Caki2 (cell line): ENCODE measurements at regions not wholly inside any gene's neighbourhood (a gene's known extent, or its start where the extent isn't known, plus 50 kb on each side); places are given as distances from the start of the nearest gene placed in this dataset.
A peak's percentile ranks its signal among the peaks of the same experiment; 100 is the strongest.
"Not testable (repeated sequence)": the region's sequence is repeated elsewhere in the genome, so short reads cannot be mapped to it uniquely, and the experiment has no call there.

Experiments
- DNase-seq: peaks from one replicate; pipeline ENCODE4 v3.0.0-alpha.2; 2015; ENCODE audit warnings: low read depth
- in situ Hi-C: cut with HindIII; loops from 2 replicates; pipeline ENCODE4 v1.10.0; 2016; ENCODE audit warnings: low sequenced_read_pairs, low pct_unique_long_range_greater_than_20kb, mixed read lengths

DNA sequence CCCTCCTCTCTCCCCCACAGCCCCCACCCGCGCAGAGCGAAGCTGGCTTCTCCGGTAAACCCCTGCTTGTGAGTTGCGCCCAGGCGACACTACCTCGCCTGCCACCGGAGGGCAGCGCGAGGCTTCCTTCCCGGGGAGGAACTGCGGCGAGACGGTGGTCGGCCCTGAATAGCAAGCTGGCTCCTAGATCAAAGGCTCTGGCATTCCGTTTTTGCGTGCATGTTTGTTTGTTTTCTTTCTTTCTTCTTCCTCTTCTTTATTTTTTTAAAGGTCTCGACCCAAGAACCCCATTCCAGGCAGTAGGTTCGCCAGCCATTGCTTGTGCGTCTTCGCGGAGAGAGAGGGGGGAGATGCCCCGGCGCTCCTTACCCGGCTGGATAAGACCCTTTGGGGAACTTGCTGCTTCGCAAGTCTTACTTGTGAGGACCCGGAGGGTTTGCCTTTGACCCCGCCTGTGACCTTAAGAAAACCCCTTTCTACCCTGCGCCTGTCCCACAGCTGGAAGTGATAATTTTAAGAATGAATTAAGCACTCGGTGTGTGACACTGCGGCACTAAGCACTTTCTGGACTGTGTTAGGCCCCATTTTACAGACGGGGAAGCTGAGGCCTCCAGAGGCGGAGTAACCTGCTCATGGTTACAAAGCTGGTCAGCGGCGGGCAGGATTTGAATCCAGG lies 92.7 kb upstream of the SIRPA start:
- in situ Hi-C loops: no loop called here
- DNase-seq: peak; percentile 42

DNA sequence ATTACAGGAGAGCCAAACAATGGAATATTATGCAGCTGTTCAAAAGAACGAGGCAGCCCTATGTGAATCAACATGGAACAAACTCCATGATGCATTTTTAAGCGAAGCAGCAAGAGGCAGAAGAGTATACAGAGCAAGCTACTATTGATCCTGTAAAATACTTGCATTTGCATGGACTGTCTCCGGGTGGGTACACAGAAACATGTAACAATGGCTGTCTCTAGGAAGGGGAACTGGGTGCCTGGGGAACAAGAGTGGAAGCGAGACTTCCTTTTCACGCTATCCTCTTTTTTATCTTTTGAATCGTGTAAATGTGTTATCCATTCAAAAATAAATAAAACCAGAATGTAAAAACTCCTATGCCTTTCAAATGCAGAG lies 93.3 kb upstream of the SIRPA start:
- no peak for DNase-seq
- in situ Hi-C loops: no loop called here

DNA sequence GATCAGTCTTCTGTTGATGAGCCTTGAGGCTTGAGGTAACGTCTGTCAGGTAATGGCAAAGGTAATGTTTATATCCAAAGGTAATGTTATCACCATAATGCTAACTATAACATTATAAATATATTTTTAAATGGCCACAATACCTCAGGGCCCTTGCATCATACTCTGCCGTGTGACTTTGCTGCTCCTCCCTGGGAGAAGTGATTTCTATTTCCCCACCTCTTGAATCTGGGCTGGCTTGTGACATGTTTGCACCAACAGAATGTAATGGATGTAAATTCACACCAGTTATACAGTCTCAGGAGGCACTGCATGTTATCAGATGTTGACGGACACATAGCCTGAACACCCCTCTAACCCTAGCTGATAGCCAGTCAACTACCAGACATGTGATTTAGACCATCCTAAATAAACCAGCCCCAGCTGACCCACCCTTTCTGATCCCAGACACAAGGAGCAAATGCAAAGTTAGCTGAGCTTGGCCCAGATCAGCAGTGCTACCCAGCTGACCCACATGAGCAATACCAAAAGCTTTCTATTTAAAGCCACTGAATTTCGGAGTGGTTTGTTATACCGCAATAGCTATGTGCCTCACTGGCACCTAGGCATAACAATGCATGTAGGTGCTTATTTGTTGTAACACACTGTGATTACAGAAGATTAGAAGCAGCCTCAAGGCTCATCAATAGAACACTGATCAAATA lies 93.8 kb upstream of the SIRPA start:
- in situ Hi-C loops: no loop called here
- no peak for DNase-seq

DNA sequence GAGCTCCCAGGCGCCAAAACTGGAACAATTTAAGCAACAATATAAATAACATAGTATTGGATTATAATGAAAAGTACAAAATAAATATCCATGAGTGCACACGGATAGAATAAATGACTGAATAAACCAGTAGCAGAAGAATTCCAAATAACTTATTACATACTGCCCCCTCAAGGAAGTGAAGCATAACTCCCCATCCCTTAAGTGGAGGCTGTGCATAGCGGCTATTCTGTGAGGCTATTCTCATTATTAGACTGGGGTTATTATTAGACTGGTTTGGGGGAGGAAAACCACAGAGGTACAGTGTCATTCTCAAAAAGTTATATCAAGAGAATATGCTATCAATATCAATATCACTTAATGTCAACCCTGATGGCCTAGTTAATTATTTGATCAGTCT lies 94.4 kb upstream of the SIRPA start:
- no peak for DNase-seq
- in situ Hi-C loops: no loop called here

DNA sequence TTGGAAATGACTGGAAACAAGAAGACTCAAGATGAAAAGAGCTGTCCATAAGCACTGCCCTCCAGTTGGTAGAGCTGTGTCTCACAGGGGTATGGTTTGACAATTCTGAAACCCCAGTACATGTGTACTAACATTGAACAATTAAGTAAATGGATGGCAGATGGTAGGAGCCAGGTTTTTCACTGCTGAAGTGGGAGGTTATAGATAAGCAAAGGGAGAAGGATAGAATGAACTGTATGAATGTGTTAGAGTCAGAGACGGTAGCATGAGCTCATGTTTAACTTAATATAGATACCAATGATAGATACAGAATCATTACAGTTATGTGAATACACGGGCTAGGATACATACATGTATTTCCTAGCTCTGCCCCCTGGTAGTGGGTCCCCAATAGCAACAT lies 95.0 kb upstream of the SIRPA start:
- no peak for DNase-seq
- in situ Hi-C loops: no loop called here

DNA sequence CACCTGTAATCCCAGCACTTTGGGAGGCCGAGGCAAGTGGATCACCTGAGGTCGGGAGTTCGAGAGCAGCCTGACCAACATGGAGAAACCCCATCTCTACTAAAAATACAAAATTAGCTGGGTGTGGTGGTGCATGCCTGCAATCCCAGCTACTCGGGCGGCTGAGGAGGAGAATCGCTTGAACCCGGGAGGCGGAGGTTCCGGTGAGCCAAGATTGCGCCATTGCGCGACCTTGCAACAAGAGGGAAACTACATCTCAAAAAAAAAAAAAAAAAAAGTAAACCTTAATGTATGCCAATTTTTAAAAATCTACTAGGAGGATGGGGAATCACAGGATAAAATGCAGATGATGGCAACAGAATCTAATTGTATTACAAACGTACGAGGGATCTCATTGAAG lies 95.5 kb upstream of the SIRPA start:
- DNase-seq, in situ Hi-C loops: not testable (repeated sequence)

DNA sequence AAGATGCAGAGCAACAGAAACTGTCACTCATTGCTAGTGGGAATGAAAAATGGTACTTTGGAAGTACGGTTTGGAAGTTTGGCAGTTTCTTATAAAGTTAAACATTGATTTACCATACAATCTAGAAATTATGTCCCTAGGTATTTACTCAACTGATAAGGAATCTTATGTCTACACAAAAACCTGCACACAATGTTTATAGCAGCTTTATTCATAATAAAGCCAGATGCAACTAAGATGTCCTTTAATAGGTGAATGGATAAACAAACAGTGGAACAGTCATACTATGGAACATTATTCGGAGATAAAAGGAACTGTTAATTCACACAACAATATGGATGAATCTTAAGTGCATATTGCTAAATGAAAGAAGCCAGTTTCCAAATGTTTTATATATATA lies 96.2 kb upstream of the SIRPA start:
- in situ Hi-C loops: no loop called here
- DNase-seq: no peak

DNA sequence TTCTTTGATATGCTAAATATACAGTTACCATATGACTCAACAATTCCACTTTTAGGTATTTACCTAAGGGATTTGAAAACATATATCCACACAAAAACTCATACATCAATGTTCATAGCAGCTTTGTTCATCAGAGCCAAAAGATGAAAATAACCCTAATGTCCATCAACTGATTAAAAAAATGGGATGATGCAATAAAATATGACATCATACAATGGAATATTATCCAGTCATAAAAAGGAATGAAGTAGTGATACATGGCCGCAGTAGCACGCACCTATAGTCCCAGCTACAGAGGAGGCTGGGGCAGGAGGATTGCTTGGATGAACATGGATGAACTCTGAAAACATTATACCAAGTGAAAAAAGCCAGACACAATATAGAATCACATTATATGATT lies 101.4 kb upstream of the SIRPA start:
- DNase-seq: no peak
- in situ Hi-C loops: no loop called here

DNA sequence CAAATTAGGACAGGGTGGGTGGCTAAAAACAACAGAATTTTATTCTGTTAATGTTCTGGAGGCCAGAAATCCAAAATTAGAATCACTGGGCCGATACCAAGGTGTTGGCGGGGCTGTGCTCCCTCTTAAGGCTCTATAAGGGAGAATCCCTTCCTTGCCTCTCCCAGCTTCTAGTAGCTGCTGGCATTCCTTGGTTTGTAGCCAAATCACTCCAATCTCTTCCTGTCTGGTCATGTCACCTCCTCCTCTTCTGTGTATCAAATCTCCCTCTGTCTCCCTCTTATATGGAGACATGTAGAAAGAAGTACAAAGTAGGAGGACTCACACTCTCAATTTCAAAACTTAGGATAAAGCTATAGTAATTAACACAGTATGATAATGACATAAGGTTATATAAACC lies 102.9 kb upstream of the SIRPA start:
- in situ Hi-C loops: no loop called here
- no peak for DNase-seq

DNA sequence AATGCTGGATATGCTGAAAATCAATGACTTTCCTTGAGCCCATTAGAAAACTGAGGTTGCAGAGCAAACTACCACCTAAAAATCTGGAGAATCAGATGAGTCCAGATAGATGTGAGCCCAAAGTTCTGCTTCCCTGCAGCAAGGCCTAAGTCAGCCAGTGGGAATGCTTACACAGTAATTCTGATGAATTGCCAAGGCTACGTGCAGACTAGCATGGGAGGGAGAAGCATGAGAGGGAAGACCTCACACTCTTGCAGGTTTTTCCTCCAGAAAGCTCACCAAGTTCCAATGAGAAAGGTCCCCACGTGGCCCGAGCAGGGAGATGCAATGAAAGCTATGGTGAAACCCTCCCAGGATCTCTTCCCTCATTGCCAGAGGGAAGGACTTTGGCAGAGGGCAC lies 104.8 kb upstream of the SIRPA start:
- in situ Hi-C loops: no loop called here
- DNase-seq: no peak

DNA sequence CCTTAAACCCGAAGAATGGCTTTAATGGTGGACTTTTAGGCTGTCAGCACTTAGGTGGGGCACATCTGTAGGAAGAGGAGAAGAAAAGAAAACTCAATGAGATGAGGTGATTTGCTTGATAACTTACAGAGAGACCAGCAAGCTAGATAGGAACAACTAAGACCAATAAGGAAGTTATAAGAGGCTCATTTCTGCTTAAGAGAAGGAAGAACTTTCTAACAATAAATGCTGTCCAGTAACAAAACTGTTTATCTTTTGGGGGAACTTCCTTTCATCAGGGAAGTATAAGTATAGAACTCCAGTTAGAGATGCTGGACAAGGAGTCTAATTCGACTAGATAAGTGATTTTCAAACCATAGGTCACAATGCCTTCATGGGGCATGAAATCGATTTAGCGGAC lies 107.2 kb upstream of the SIRPA start:
- DNase-seq: no peak
- in situ Hi-C loops: no loop called here

DNA sequence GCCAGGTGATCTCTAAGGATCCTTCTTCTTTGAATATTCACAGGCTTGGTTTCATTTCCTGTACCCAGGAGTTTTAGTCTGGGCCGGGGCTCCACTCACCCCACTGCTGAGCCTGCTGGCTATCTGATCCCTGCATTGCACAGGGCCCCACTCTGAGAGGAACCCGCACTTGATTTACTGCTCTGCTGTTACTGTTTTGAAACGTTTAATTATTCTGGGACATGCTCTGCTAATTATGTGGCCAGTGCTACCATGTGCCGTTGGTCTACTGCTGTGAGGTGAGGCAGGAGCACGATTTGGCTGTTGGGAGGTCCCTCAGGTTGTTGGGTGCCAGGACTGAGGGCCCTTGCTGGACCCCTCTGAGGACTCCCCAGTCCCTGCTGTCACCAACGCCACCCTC lies 108.7 kb upstream of the SIRPA start:
- in situ Hi-C loops: no loop called here
- no peak for DNase-seq

DNA sequence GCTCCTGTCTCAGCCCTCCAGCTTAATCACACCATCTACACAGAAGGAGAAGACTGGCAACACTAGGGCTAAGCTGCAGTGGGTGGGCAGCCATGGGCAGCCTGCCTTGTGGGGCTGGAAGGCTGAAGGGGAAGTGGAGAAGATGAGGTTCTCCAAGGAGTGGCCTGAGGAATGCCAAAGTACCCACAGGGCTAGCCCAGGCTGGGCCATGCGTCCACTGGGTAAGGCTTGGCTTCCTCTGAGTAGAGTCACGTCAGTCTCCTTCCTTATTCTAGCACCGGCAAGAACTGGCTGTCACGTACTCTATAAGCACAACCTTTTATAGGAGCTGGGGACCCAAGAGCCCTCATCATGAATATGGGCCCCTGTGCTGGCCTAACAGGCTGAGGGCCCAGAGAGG lies 110.6 kb upstream of the SIRPA start:
- DNase-seq: no peak
- in situ Hi-C loops: no loop called here

DNA sequence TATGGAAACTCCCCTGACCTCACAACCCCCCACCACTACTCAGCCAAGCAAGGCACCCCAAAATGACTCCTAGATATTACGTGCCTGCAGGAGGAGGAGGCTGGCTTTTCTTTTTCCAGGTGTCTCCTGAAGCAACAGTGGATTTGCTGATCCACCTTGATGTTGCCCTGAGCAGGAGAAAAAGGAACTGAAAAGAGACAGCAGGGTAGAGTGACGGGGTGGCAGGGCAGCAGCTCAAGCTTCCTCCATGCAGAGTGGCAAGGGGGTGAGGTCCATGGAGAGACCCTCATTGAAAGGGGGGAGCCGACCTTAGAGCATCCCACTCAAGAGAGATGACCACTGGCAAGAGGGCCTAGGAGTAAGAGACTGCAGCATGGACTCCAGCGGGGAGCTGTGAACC lies 112.0 kb upstream of the SIRPA start:
- DNase-seq: no peak
- in situ Hi-C loops: no loop called here

DNA sequence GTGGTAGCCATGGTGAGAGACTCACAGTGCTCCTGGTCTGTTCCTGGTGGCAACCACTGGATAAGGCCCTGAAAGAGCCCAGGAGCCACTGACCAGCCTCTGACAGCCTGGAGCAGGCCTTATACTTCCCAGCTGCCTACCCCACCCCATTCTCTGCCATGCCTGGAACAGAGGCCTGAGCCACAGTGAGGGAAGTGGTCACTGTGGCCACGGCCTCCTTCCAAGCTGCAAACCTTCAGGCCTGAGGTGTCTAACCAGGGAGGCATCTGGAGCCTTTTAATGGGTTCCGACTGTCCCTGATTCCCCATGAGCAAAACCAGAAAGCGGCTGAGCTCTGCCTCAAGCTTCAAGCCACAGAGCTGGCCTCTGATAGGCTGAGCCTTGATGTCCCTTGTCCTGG lies 113.0 kb upstream of the SIRPA start:
- in situ Hi-C loops: no loop called here
- DNase-seq: no peak

DNA sequence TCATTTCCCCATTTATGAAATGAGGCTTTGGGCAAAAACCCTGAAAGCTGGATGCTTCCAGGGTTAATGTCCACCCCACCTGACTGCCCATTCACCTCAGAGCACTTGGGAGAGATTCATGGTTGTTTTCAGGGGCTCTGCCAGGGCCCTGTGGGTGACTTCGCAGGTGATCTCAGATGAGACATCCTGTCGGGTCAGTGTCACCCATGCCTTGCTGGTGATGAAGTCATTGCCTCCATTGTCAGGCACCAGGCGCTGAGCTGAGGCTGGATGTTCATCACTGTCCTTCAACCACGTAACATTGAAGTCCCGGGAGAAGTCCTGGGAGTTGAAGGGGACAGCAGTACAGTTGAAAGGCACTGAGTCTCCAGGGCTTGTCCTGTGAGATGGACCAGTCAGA lies 115.6 kb upstream of the SIRPA start:
- in situ Hi-C loops: no loop called here
- DNase-seq: no peak

DNA sequence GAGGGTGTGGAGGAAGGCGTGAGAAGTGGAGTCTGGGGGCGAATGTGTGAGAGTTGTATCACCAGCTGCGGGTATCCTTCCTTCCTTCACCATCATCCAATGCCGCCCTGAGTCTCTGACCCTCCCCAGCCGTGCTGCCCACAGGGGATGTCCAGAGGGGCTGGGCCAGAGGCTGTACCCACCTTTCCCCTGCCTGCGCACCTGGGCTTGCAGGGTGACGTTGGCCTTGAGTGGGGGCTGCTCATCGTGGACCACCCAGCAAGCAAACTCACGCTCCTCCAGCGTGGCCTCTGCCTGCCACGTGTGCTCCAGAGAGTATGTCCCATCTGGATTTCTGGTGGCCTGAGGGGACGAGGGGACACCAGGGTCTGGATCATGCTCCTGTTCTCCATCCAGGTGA lies 116.9 kb upstream of the SIRPA start:
- in situ Hi-C loops: no loop called here
- DNase-seq: no peak

DNA sequence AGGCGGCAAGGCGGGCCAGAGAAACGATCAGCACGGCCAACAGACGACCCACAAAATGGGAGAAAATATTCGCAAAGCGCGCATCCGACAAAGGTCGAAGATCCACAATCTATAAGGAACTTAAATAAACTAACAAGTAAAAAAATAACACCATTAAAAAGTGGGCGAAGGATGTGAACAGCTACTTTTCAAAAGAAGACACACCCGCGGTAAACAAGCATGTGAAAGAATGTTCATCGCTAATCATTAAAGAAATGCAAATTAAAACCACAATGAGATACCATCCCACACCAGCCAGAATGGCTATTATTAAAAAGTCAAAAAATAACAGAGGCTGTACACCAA lies 117.8 kb upstream of the SIRPA start:
- in situ Hi-C loops: no loop called here
- DNase-seq: no peak

DNA sequence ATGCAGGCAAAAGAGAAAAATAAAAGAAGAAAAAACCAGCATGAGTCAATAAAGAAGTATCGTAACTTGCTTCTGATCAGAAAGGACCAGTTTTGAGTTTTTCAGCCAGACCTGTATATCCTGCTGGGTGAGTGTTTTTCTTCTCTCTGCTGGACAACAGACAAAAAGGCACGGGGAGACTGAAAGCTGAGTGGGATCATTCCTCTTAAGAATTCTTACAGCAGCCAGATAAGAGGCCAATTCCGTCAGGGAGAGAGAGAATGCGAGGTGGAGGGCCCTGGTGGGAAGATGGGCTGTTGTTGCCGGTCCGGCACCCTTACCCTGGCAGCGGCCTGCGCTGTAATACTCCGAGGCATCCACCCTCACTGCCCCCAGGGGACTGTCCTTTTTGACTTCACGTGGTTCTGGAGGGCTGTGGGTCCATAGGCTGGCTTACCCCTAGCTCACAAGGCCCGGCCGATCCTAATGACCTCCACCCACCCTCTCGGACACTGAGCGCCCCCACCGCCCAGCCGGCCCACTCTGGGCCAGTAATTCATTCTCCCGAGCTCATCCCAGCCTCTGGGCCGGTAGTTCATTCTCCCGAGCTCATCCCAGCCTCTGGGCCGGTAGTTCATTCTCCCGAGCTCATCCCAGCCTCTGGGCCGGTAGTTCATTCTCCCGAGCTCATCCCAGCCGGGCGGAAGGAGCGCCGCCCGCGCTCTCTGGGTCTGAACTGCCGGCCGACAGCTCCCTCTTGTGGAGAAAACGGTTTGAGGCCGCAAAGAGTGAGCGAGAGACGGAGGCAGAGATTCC lies 118.3 kb upstream of the SIRPA start:
- peak; percentile 87 for DNase-seq
- in situ Hi-C loops: no loop called here

DNA sequence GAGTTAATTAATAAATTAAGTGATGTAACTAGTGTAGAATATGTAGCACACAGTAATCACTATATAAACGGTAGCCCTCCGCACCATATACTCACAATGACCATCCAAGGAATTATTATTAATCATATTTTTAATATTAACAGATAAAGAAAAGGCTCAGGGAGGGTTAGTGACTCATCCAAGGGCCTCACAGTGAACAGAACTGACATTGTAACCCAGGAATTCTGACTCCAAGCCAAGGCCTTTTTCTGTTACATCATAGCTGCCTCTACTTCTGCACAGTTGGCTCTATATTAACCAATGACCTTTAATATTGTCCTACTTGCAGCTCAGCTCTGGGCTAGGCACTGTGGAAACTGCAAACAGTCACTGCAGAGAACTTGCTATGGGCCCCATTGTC lies 117.5 kb upstream of the SIRPG start:
- in situ Hi-C loops: no loop called here

More for the DNA sequence above, 117.5 kb upstream of the SIRPG start:
- peak; percentile 30 for DNase-seq
